ENCODE measurements at regions not wholly inside any gene's neighbourhood (a gene's known extent, or its start where the extent isn't known, plus 50 kb on each side); places are given as distances from the start of the nearest gene placed in this dataset.
"Not testable (repeated sequence)": the region's sequence is repeated elsewhere in the genome, so short reads cannot be mapped to it uniquely, and the experiment has no call there.

DNA sequence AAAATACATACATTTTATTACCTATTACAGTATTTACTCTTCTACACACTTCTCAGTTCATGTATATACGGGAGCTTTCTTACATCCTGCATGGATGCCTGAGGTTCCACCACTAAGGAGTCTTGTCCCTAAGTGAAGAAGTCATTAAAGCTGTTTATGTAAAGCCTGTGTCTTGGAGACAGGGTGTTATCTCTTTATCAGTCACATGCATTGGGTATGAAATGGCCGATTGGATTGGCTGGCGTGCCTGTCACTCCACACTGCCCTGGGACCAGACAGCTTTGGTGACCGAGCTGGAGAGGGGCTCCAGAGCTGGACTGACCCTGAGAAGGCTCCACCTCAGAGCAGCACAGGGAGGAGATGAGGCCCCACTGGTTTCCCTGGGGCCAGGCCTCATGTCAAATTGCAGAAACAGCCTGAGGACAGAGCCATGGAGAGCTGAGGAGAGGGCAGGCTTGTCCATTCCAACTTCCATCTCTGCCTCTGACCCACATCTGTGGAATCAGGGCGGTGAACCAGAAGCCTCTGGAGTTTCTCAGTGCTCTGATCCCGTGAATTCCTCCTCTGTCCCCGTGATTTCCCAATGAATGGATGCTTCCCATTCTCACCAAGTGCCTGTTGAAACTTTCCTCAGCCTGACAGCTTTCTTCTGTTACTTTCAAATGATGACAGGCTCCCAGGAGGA, 628.8 kb downstream of the PRIM2 start:
- H3K14ac ChIP-seq (ENCODE audit: low read length); H3K4me1 ChIP-seq (ENCODE audit: control insufficient read depth in 2 of 2, insufficient read depth in 1 of 2, low read depth in 1 of 2, low read length in 2 of 2); H3K4me2 ChIP-seq (ENCODE audit: insufficient read depth, low read length, poor library complexity, severe bottlenecking); H2BK5ac ChIP-seq (ENCODE audit: low read length); H2AFZ ChIP-seq (ENCODE audit: low read length); DNase-seq (ENCODE audit: low spot score); H3K27ac ChIP-seq (replicated peaks; ENCODE audit: low read length); H3K79me1 ChIP-seq (ENCODE audit: low read depth, low read length); H3K4me3 ChIP-seq (ENCODE audit: low read length in 2 of 2); H2BK15ac ChIP-seq (ENCODE audit: low read length); H4K8ac ChIP-seq (ENCODE audit: low read depth, low read length); H3K27me3 ChIP-seq (ENCODE audit: control insufficient read depth in 3 of 3, insufficient read depth in 3 of 3, low read depth in 1 of 3, low read length in 3 of 3); H3K9ac ChIP-seq (ENCODE audit: low read depth, low read length, poor library complexity); H2BK120ac ChIP-seq (ENCODE audit: low read depth, low read length); H3K23ac ChIP-seq (ENCODE audit: low read depth, low read length, poor library complexity); H4K91ac ChIP-seq (ENCODE audit: low read depth, low read length, poor library complexity); H2AK5ac ChIP-seq (ENCODE audit: low read depth, low read length); H2BK12ac ChIP-seq (ENCODE audit: low read length); H3K4ac ChIP-seq (ENCODE audit: low read length); H3K9me3 ChIP-seq (replicated peaks in 1 of 2; ENCODE audit: control insufficient read depth in 2 of 2, insufficient read depth in 1 of 2, low read depth in 1 of 2, low read length in 2 of 2); H3K18ac ChIP-seq (ENCODE audit: low read length): not testable (repeated sequence)
- no CpG with 5 or more reads among the region's 7 CpGs for whole genome bisulfite sequencing, 2 donors (ENCODE audit: extremely low coverage in 2 of 2, insufficient read length in 2 of 2, insufficient replicate concordance in 1 of 2)
- peaks cover 0 to 14% of the 10 kb centered on the region in 2 donors for H3K36me3 ChIP-seq (replicated peaks in 1 of 2; ENCODE audit: control insufficient read depth in 2 of 2, insufficient read depth in 2 of 2, low read length in 2 of 2)

DNA sequence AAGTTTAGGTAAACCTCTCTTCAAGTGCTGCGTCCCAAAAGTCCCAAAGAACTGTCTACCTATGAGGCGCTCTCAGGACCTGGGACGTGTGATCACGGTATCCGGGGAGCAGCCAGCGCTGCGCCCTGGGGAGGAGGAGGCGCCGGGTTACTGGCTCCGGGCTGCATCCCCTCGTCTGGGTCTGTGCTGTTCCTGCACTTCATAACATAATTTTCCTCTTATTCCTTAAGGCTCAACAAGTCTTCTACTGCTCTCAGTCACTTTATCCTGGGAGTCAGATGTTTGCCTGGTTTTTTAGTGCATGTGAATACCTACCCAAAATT, 629.3 kb downstream of the PRIM2 start:
- no CpG with 5 or more reads among the region's 11 CpGs for WGBS, 2 donors (ENCODE audit: extremely low coverage in 2 of 2, insufficient read length in 2 of 2, insufficient replicate concordance in 1 of 2)
- not testable (repeated sequence) for H3K9me3 ChIP-seq (replicated peaks in 1 of 2; ENCODE audit: control insufficient read depth in 2 of 2, insufficient read depth in 1 of 2, low read depth in 1 of 2, low read length in 2 of 2); H3K27ac ChIP-seq (replicated peaks; ENCODE audit: low read length)

DNA sequence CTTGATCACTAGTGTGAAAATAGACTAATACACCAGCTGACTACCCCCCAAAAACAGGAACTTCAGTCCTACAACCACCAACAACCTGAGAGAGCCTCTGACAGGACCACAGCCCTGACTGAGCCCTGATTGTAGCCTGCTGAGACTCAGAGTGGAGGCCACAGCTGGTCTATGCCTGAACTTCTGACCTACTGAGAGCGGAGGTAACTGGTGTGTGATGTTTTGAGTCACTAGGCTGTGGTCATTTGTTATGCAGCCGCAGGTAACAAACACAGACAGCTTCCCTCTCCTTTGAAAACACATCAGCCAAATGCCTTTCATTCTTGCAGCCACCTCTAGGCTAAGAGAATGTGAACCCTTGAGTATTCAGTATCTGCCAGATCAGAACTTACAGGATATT, 631.1 kb downstream of the PRIM2 start:
- H3K27ac ChIP-seq (replicated peaks; ENCODE audit: low read length); H3K4me2 ChIP-seq (ENCODE audit: insufficient read depth, low read length, poor library complexity, severe bottlenecking); H3K4me1 ChIP-seq (ENCODE audit: control insufficient read depth in 2 of 2, insufficient read depth in 1 of 2, low read depth in 1 of 2, low read length in 2 of 2); H3K79me1 ChIP-seq (ENCODE audit: low read depth, low read length); H2AFZ ChIP-seq (ENCODE audit: low read length); H3K9me3 ChIP-seq (replicated peaks in 1 of 2; ENCODE audit: control insufficient read depth in 2 of 2, insufficient read depth in 1 of 2, low read depth in 1 of 2, low read length in 2 of 2); H2BK12ac ChIP-seq (ENCODE audit: low read length); H3K4me3 ChIP-seq (ENCODE audit: low read length in 2 of 2); H3K18ac ChIP-seq (ENCODE audit: low read length); H3K4ac ChIP-seq (ENCODE audit: low read length); H4K8ac ChIP-seq (ENCODE audit: low read depth, low read length); DNase-seq (ENCODE audit: low spot score); H3K9ac ChIP-seq (ENCODE audit: low read depth, low read length, poor library complexity); H2BK15ac ChIP-seq (ENCODE audit: low read length); H3K27me3 ChIP-seq (ENCODE audit: control insufficient read depth in 3 of 3, insufficient read depth in 3 of 3, low read depth in 1 of 3, low read length in 3 of 3); H3K14ac ChIP-seq (ENCODE audit: low read length); H2BK5ac ChIP-seq (ENCODE audit: low read length); H3K23ac ChIP-seq (ENCODE audit: low read depth, low read length, poor library complexity); H2AK5ac ChIP-seq (ENCODE audit: low read depth, low read length); H2BK120ac ChIP-seq (ENCODE audit: low read depth, low read length); H4K91ac ChIP-seq (ENCODE audit: low read depth, low read length, poor library complexity): not testable (repeated sequence)
- H3K36me3 ChIP-seq (replicated peaks in 1 of 2; ENCODE audit: control insufficient read depth in 2 of 2, insufficient read depth in 2 of 2, low read length in 2 of 2), result peaks cover 0 to 14% of the 10 kb centered on the region in 2 donors
- no CpG with 5 or more reads among the region's 2 CpGs for WGBS, 2 donors (ENCODE audit: extremely low coverage in 2 of 2, insufficient read length in 2 of 2, insufficient replicate concordance in 1 of 2)

More for the DNA sequence above, 629.3 kb downstream of the PRIM2 start:
- not testable (repeated sequence) for H3K4me1 ChIP-seq (ENCODE audit: control insufficient read depth in 2 of 2, insufficient read depth in 1 of 2, low read depth in 1 of 2, low read length in 2 of 2); H3K9ac ChIP-seq (ENCODE audit: low read depth, low read length, poor library complexity); H2BK15ac ChIP-seq (ENCODE audit: low read length); H3K23ac ChIP-seq (ENCODE audit: low read depth, low read length, poor library complexity); H3K79me1 ChIP-seq (ENCODE audit: low read depth, low read length); H2BK5ac ChIP-seq (ENCODE audit: low read length); H3K4me3 ChIP-seq (ENCODE audit: low read length in 2 of 2); H2BK12ac ChIP-seq (ENCODE audit: low read length); H2BK120ac ChIP-seq (ENCODE audit: low read depth, low read length); H3K27me3 ChIP-seq (ENCODE audit: control insufficient read depth in 3 of 3, insufficient read depth in 3 of 3, low read depth in 1 of 3, low read length in 3 of 3); H3K4ac ChIP-seq (ENCODE audit: low read length); DNase-seq (ENCODE audit: low spot score); H4K91ac ChIP-seq (ENCODE audit: low read depth, low read length, poor library complexity); H3K4me2 ChIP-seq (ENCODE audit: insufficient read depth, low read length, poor library complexity, severe bottlenecking); H3K18ac ChIP-seq (ENCODE audit: low read length); H2AFZ ChIP-seq (ENCODE audit: low read length); H2AK5ac ChIP-seq (ENCODE audit: low read depth, low read length); H3K14ac ChIP-seq (ENCODE audit: low read length); H4K8ac ChIP-seq (ENCODE audit: low read depth, low read length)
- H3K36me3 ChIP-seq (replicated peaks in 1 of 2; ENCODE audit: control insufficient read depth in 2 of 2, insufficient read depth in 2 of 2, low read length in 2 of 2), result peaks cover 0 to 14% of the 10 kb centered on the region in 2 donors

DNA sequence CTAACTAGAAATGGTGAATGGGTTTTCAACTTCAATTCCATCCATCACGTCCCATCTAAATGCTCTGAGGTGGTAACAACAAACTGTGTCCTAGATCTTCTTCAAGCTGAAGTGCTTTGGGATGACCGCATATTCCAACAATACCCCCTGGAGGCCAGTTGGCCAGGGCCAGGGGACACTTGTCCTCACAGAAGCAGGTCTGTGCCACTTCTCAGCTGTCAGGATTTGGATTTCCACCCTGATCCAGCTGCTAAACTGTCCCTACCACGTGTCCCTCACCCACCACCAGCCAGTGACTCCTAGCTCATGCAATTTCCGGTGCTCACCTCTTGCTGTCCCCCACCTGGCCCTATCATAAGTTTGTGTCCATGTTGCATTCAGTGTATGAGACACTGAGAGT, 633.0 kb downstream of the PRIM2 start:
- H3K36me3 ChIP-seq (replicated peaks in 1 of 2; ENCODE audit: control insufficient read depth in 2 of 2, insufficient read depth in 2 of 2, low read length in 2 of 2), result peaks cover 0 to 14% of the 10 kb centered on the region in 2 donors
- H3K18ac ChIP-seq (ENCODE audit: low read length); H3K27me3 ChIP-seq (ENCODE audit: control insufficient read depth in 3 of 3, insufficient read depth in 3 of 3, low read depth in 1 of 3, low read length in 3 of 3); H4K91ac ChIP-seq (ENCODE audit: low read depth, low read length, poor library complexity); H3K23ac ChIP-seq (ENCODE audit: low read depth, low read length, poor library complexity); H2AFZ ChIP-seq (ENCODE audit: low read length); H3K9me3 ChIP-seq (replicated peaks in 1 of 2; ENCODE audit: control insufficient read depth in 2 of 2, insufficient read depth in 1 of 2, low read depth in 1 of 2, low read length in 2 of 2); H2AK5ac ChIP-seq (ENCODE audit: low read depth, low read length); H3K14ac ChIP-seq (ENCODE audit: low read length); H3K4ac ChIP-seq (ENCODE audit: low read length); H2BK120ac ChIP-seq (ENCODE audit: low read depth, low read length); H3K79me1 ChIP-seq (ENCODE audit: low read depth, low read length); H3K4me3 ChIP-seq (ENCODE audit: low read length in 2 of 2); H3K27ac ChIP-seq (replicated peaks; ENCODE audit: low read length); H3K4me1 ChIP-seq (ENCODE audit: control insufficient read depth in 2 of 2, insufficient read depth in 1 of 2, low read depth in 1 of 2, low read length in 2 of 2); H3K9ac ChIP-seq (ENCODE audit: low read depth, low read length, poor library complexity); H2BK5ac ChIP-seq (ENCODE audit: low read length); H2BK12ac ChIP-seq (ENCODE audit: low read length); H3K4me2 ChIP-seq (ENCODE audit: insufficient read depth, low read length, poor library complexity, severe bottlenecking); H4K8ac ChIP-seq (ENCODE audit: low read depth, low read length); H2BK15ac ChIP-seq (ENCODE audit: low read length); DNase-seq (ENCODE audit: low spot score): not testable (repeated sequence)
- no CpG with 5 or more reads among the region's 4 CpGs for WGBS, 2 donors (ENCODE audit: extremely low coverage in 2 of 2, insufficient read length in 2 of 2, insufficient replicate concordance in 1 of 2)
